Right kidney (tissue), 1 donor: ENCODE measurements at regions not wholly inside any gene's neighbourhood (a gene's known extent, or its start where the extent isn't known, plus 50 kb on each side); places are given as distances from the start of the nearest gene placed in this dataset.

Source experiments
- DNase-seq: peaks from one replicate; pipeline ENCODE4 v3.0.0-alpha.2; 2016

GRCh38 chr1:24984800-24985522, 54.9 kb upstream of the RUNX3 start:
- DNase-seq, result no peak

GRCh38 chr1:24984300-24984699, 54.2 kb upstream of the RUNX3 start:
- no peak for DNase-seq

- no peak for DNase-seq
Measured at GRCh38 chr1:24983006-24983680, 53.1 kb upstream of the RUNX3 start.

GRCh38 chr1:24981631-24982005, 51.5 kb upstream of the RUNX3 start:
- DNase-seq, result no peak

- DNase-seq, result no peak
Measured at GRCh38 chr1:24980836-24981630, 51.0 kb upstream of the RUNX3 start.
